ENCODE measurements at regions not wholly inside any gene's neighbourhood (a gene's known extent, or its start where the extent isn't known, plus 50 kb on each side); places are given as distances from the start of the nearest gene placed in this dataset.
A peak's percentile ranks its signal among the peaks of the same experiment; 100 is the strongest.

- no peak overlapping the region for H3K27ac ChIP-seq
- 0 to 87% (median 45%) methylated on average over 1 to 3 of the region's 3 CpGs for WGBS, 10 experiments
- ATAC-seq (replicated peaks in 6 of 8): no peak
- in situ Hi-C loops (cut with MboI; ENCODE audit: low pct_unique_long_range_greater_than_20kb in 2 of 9, low sequenced_read_pairs in 9 of 9, unreplicated experiment in 9 of 9): no loop called here
- H3K4me3 ChIP-seq: no peak overlapping the region
- peaks cover 0 to 3% of the 10 kb centered on the region in 2 donors for H3K4me1 ChIP-seq (replicated peaks in 1 of 2)
Measured at GRCh38 chr5:28281351-28281750, 1243.0 kb upstream of the CDH9 start.

- in situ Hi-C loops (cut with MboI; ENCODE audit: low pct_unique_long_range_greater_than_20kb in 2 of 9, low sequenced_read_pairs in 9 of 9, unreplicated experiment in 9 of 9): no loop called here
- 0 to 100% (median 79%) methylated on average over 1 to 4 of the region's 4 CpGs for WGBS, 10 experiments
- Histone ChIP-seq H3K27ac (no peak overlapping the region), H3K4me3 (no peak overlapping the region), H3K4me1 (replicated peaks in 1 of 2) (peaks cover 0 to 3% of the 10 kb centered on the region in 2 donors)
- no peak for ATAC-seq (replicated peaks in 6 of 8)
Measured at GRCh38 chr5:28275931-28276330, 1237.5 kb upstream of the CDH9 start.

- Histone ChIP-seq H3K4me1 (replicated peaks in 1 of 2) (no peaks in the 10 kb centered on the region), H3K4me3 (no peak overlapping the region), H3K27ac (no peak overlapping the region)
- in situ Hi-C loops (cut with MboI; ENCODE audit: low pct_unique_long_range_greater_than_20kb in 2 of 9, low sequenced_read_pairs in 9 of 9, unreplicated experiment in 9 of 9): no loop called here
- 20 to 92% (median 60%) methylated on average over 1 to 4 of the region's 5 CpGs; no CpG with 5 or more reads in 1 of the 10 experiments for WGBS, 10 experiments
- no peak for ATAC-seq (replicated peaks in 6 of 8)
Measured at GRCh38 chr5:28269978-28270377, 1231.6 kb upstream of the CDH9 start.

DNA sequence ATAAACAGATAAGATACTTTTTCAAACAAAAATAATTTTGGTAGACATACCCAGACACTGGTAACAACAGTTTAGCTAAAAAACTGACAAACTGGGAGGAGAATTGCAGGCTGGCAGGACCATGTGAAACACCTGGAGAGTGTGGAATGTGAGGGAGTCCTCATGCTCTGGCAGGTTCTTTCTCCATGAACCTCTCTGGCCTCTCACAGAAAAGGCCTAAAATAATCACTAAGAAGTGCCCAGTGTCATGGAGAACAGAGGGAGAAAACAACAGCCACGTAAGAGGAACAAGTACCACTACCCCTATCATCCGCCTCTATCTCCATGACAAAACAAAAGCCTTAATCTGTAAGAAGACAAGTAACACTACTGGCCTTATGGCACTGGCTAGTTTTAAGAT is 1227.5 kb upstream of the CDH9 start:
- 0 to 75% (median 67%) methylated on average over 1 to 2 of the region's 2 CpGs; no CpG with 5 or more reads in 7 of the 10 experiments for WGBS, 10 experiments
- no peak for ATAC-seq (replicated peaks in 6 of 8)

DNA sequence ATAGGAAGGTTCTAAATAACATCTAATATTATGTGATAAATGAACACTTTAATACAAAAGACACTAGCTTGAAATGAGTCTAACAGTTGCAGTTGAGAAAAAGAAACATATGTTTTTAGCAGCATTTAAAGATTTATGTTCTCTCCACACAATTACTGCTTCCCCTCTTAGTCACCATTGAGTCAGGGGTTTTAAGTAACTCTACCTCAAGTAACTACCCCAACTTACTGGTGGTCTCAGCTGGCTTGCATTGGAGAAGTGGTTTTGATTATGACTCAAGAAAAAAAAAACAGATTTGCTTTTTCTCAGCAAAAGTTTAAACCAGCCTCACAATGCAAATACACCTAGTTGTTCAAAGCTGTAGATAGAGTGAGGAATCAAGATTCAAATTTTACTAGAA is 1216.5 kb upstream of the CDH9 start:
- no peak for ATAC-seq (replicated peaks in 6 of 8)
- no peak overlapping the region for H3K4me3 ChIP-seq
- no peaks in the 10 kb centered on the region for H3K4me1 ChIP-seq (replicated peaks in 1 of 2)
- no peak overlapping the region for H3K27ac ChIP-seq
- in situ Hi-C loops (cut with MboI; ENCODE audit: low pct_unique_long_range_greater_than_20kb in 2 of 9, low sequenced_read_pairs in 9 of 9, unreplicated experiment in 9 of 9): no loop called here

More for the DNA sequence above, 1227.5 kb upstream of the CDH9 start:
- H3K4me1 ChIP-seq (replicated peaks in 1 of 2): no peaks in the 10 kb centered on the region
- in situ Hi-C loops (cut with MboI; ENCODE audit: low pct_unique_long_range_greater_than_20kb in 2 of 9, low sequenced_read_pairs in 9 of 9, unreplicated experiment in 9 of 9): no loop called here
- H3K4me3 ChIP-seq: no peak overlapping the region
- no peak overlapping the region for H3K27ac ChIP-seq

- no peak overlapping the region for H3K27ac ChIP-seq
- in situ Hi-C loops (cut with MboI; ENCODE audit: low pct_unique_long_range_greater_than_20kb in 2 of 9, low sequenced_read_pairs in 9 of 9, unreplicated experiment in 9 of 9): no loop called here
- H3K4me3 ChIP-seq: no peak overlapping the region
- H3K4me1 ChIP-seq (replicated peaks in 1 of 2): no peaks in the 10 kb centered on the region
- ATAC-seq (replicated peaks in 6 of 8): peak in 2 of 8 experiments; percentile 25 to 48
- WGBS, 10 experiments: 0 to 94% (median 61%) methylated on average over 1 to 6 of the region's 6 CpGs
Measured at GRCh38 chr5:28253431-28253830, 1215.0 kb upstream of the CDH9 start.

GRCh38 chr5:28249771-28250415 is 1211.5 kb upstream of the CDH9 start:
- Histone ChIP-seq H3K4me3 (no peak overlapping the region), H3K27ac (no peak overlapping the region), H3K4me1 (replicated peaks in 1 of 2) (no peaks in the 10 kb centered on the region)
- ATAC-seq (replicated peaks in 6 of 8): no peak
- 0 to 100% (median 43%) methylated on average over 1 to 5 of the region's 5 CpGs; no CpG with 5 or more reads in 3 of the 10 experiments for WGBS, 10 experiments
- in situ Hi-C loops (cut with MboI; ENCODE audit: low pct_unique_long_range_greater_than_20kb in 2 of 9, low sequenced_read_pairs in 9 of 9, unreplicated experiment in 9 of 9): no loop called here

- WGBS, 10 experiments: 0 to 100% (median 75%) methylated on average over 1 of the region's 1 CpG; no CpG with 5 or more reads in 3 of the 10 experiments
- Histone ChIP-seq H3K27ac (no peak overlapping the region), H3K4me1 (replicated peaks in 1 of 2) (no peaks in the 10 kb centered on the region), H3K4me3 (no peak overlapping the region)
- no peak for ATAC-seq (replicated peaks in 6 of 8)
- in situ Hi-C loops (cut with MboI; ENCODE audit: low pct_unique_long_range_greater_than_20kb in 2 of 9, low sequenced_read_pairs in 9 of 9, unreplicated experiment in 9 of 9): no loop called here
Measured at GRCh38 chr5:28234356-28234968, 1196.1 kb upstream of the CDH9 start.

- WGBS, 10 experiments: 29 to 100% (median 89%) methylated on average over 1 to 3 of the region's 3 CpGs
- in situ Hi-C loops (cut with MboI; ENCODE audit: low pct_unique_long_range_greater_than_20kb in 2 of 9, low sequenced_read_pairs in 9 of 9, unreplicated experiment in 9 of 9): no loop called here
Measured at GRCh38 chr5:28226407-28226806, 1188.0 kb upstream of the CDH9 start.

GRCh38 chr5:28219539-28219938 is 1181.2 kb upstream of the CDH9 start:
- Histone ChIP-seq H3K4me3 (no peak overlapping the region), H3K4me1 (replicated peaks in 1 of 2) (no peaks in the 10 kb centered on the region), H3K27ac (no peak overlapping the region)
- in situ Hi-C loops (cut with MboI; ENCODE audit: low pct_unique_long_range_greater_than_20kb in 2 of 9, low sequenced_read_pairs in 9 of 9, unreplicated experiment in 9 of 9): no loop called here
- ATAC-seq (replicated peaks in 6 of 8): no peak

More at GRCh38 chr5:28226407-28226806, 1188.0 kb upstream of the CDH9 start:
- Histone ChIP-seq H3K4me3 (no peak overlapping the region), H3K27ac (no peak overlapping the region), H3K4me1 (replicated peaks in 1 of 2) (no peaks in the 10 kb centered on the region)
- ATAC-seq (replicated peaks in 6 of 8): no peak

DNA sequence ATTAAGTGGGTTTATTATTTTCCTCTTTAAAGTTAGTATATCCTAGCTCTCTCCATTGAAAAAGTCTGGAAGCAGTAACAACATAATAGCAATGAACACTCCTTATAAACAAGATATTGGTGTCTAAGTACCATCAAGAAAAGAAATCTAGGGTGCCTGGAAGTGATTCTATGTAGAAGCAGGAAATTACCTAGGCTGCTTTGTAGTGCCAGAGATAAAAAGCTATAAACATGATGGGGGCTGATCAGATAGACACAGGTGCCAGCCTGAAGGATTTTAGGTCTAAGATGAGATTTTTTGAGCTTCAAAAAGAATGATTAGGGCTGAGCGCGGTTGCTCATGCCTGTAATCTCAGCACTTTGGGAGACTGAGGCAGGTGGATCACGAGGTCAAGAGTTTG is 1179.3 kb upstream of the CDH9 start:
- ATAC-seq (replicated peaks in 6 of 8): no peak
- Histone ChIP-seq H3K27ac (no peak overlapping the region), H3K4me3 (no peak overlapping the region), H3K4me1 (replicated peaks in 1 of 2) (no peaks in the 10 kb centered on the region)
- 0 to 90% (median 70%) methylated on average over 1 to 3 of the region's 3 CpGs; no CpG with 5 or more reads in 4 of the 10 experiments for WGBS, 10 experiments
- in situ Hi-C loops (cut with MboI; ENCODE audit: low pct_unique_long_range_greater_than_20kb in 2 of 9, low sequenced_read_pairs in 9 of 9, unreplicated experiment in 9 of 9): no loop called here

- H3K4me3 ChIP-seq: no peak overlapping the region
- in situ Hi-C loops (cut with MboI; ENCODE audit: low pct_unique_long_range_greater_than_20kb in 2 of 9, low sequenced_read_pairs in 9 of 9, unreplicated experiment in 9 of 9): no loop called here
- no peaks in the 10 kb centered on the region for H3K4me1 ChIP-seq (replicated peaks in 1 of 2)
- 0 to 100% (median 80%) methylated on average over 1 to 2 of the region's 2 CpGs; no CpG with 5 or more reads in 3 of the 10 experiments for WGBS, 10 experiments
- no peak for ATAC-seq (replicated peaks in 6 of 8)
- H3K27ac ChIP-seq: no peak overlapping the region
Measured at GRCh38 chr5:28216939-28217360, 1178.6 kb upstream of the CDH9 start.

- in situ Hi-C loops (cut with MboI; ENCODE audit: low pct_unique_long_range_greater_than_20kb in 2 of 9, low sequenced_read_pairs in 9 of 9, unreplicated experiment in 9 of 9): no loop called here
- ATAC-seq (replicated peaks in 6 of 8): no peak
Measured at GRCh38 chr5:28215091-28215490, 1176.7 kb upstream of the CDH9 start.

GRCh38 chr5:28214292-28214691 is 1175.9 kb upstream of the CDH9 start:
- Histone ChIP-seq H3K27ac (no peak overlapping the region), H3K4me3 (no peak overlapping the region), H3K4me1 (replicated peaks in 1 of 2) (no peaks in the 10 kb centered on the region)
- in situ Hi-C loops (cut with MboI; ENCODE audit: low pct_unique_long_range_greater_than_20kb in 2 of 9, low sequenced_read_pairs in 9 of 9, unreplicated experiment in 9 of 9): no loop called here
- no peak for ATAC-seq (replicated peaks in 6 of 8)
- 0 to 100% (median 48%) methylated on average over 1 to 3 of the region's 3 CpGs; no CpG with 5 or more reads in 4 of the 10 experiments for WGBS, 10 experiments

More at GRCh38 chr5:28215091-28215490, 1176.7 kb upstream of the CDH9 start:
- Histone ChIP-seq H3K27ac (no peak overlapping the region), H3K4me3 (no peak overlapping the region), H3K4me1 (replicated peaks in 1 of 2) (no peaks in the 10 kb centered on the region)
